GM18909 (cell line): ENCODE measurements at regions not wholly inside any gene's neighbourhood (a gene's known extent, or its start where the extent isn't known, plus 50 kb on each side); places are given as distances from the start of the nearest gene placed in this dataset.

Source experiments
- ATAC-seq: cut with Tn5 transposase; IDR thresholded peaks from one replicate; pipeline ENCODE4 v1.9.1; 2021; ENCODE audit warnings: mild to moderate bottlenecking; ENCODE audit not compliant: unreplicated experiment, poor library complexity

DNA sequence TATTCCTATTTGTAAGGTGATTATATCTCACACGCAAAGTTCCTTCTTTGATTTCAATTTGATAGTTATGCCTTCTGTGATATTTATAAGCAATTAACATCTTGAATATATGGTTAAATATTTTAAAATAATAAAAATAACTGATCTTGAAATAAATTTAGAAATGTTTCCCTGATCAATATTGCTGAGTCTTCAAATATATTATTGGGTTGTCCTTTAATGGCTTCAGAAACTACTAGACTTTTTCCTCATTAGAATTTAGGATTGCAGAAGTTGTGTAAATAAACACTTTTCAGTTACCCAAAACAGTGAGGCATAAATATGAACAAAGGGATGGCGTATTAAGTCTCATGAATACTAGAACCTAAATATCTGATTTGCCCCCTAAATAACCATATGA, 252.3 kb upstream of the PRR20A start:
- ATAC-seq: no peak

- ATAC-seq: no peak
Observed at GRCh38 chr13:56893843-56894242, 246.9 kb upstream of the PRR20A start.

- no peak for ATAC-seq
Observed at GRCh38 chr13:56900549-56901279, 240.0 kb upstream of the PRR20A start.

- ATAC-seq: no peak
Observed at GRCh38 chr13:56902276-56902675, 238.4 kb upstream of the PRR20A start.

DNA sequence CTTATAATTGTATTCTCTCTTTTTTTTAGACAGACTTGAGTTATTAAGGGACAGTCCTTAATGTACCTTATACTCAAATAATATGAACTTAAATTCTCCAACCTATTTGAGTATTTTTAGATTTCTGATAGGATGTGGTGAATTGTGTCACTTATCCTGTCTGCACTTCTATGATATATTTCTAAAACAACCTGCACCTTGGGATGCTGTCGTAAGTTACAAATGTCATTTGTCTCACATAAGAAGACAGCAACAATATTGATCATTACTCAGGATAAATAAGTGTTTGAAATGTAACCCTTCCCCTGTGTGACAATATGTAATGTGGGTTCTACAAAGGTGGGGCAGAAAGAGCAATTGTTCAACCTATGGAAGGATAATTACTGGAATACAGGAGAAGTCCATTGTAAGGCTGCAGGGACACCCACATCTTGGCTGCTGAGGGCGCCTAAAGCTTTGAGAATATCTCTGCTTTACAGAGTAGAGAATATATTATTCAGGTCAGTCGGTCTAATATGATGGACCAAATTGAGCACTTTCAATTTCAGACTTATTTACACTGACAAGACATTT, 236.9 kb upstream of the PRR20A start:
- ATAC-seq: no peak

GRCh38 chr13:56906909-56907308, 233.8 kb upstream of the PRR20A start:
- ATAC-seq: no peak

- no peak for ATAC-seq
Observed at GRCh38 chr13:56907766-56908165, 233.0 kb upstream of the PRR20A start.

DNA sequence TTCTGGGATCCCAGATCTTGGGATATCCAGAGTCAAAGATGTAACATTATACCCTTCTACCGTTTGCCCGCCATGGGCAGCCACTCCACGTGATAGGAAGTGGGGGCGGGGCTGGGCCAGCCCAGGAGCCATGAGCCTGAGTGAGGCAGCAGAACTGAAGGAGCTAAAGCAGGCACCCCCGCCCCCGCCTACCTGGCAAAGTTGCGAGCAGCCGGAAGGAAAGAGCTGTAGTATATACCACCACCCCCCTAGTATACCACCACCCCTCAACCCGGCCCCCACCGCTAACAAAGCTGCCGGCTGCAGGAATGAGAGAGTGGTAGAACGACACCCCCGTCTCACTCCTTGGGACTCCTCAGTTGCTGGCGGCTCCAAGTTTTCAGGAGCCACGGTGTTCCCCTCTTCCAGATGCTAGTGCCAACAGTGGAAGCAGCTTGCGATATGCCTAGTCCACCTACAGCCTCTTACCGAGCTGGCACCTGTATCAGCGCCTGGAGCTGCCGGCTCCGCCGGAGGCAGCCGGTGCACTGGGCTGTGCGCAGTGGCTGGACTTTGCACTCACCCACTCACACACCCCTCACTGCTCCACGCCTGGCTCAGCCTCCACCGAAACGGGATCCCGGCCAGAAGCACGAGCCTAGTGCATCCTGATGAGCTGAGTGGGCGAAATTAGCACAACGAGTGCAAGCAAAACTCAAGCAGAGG, 230.7 kb upstream of the PRR20A start:
- ATAC-seq: no peak

- ATAC-seq: no peak
Observed at GRCh38 chr13:56917966-56918365, 222.8 kb upstream of the PRR20A start.

DNA sequence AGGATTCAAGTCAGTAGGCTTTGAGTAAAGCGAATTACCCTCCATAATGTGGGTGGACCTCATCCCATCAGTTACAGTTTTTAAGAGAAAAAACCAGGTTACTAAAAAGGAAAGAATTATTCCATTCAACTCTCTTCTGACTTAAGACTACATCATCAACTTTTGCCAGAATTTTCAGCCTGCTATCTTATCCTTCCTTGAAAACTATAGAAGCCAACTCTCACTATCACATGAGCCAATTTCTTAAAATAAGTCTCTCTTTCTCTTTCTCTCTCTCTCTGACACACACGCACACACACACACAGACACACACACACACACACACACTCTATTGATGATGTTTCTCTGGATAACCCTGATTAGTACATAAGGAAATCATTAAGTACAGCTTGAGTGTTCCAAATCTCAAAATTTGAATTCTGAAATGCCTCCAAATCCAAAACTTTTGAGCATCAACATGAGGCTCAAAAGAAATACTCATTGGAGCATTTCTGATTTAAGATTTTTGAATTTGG, 217.0 kb upstream of the PRR20A start:
- no peak for ATAC-seq

GRCh38 chr13:56924401-56924800, 216.3 kb upstream of the PRR20A start:
- no peak for ATAC-seq

- no peak for ATAC-seq
Observed at GRCh38 chr13:56932104-56932503, 208.6 kb upstream of the PRR20A start.

GRCh38 chr13:56953965-56954364, 186.8 kb upstream of the PRR20A start:
- no peak for ATAC-seq

GRCh38 chr13:56975647-56976046, 165.1 kb upstream of the PRR20A start:
- ATAC-seq: no peak

- ATAC-seq: no peak
Observed at GRCh38 chr13:56980856-56981255, 159.9 kb upstream of the PRR20A start.

DNA sequence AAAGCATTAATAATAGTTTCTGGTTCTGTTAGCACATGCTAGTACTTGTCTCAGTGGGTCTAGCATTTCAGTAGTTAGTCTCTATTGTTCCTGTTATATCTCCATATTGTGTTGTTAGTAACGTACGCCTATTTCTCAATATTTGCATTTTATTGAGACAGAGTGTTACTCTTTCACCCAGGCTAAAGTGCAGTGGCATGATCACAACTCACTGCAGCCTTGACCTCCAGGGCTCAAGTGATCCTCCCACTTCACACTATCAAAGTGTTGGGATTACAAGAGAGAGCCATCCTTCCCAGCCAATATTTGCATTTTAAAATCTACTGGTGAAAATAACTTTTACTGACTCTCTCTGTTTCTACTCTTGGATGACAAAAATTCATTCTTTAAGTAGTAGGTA, 154.6 kb upstream of the PRR20A start:
- no peak for ATAC-seq

- ATAC-seq: no peak
Observed at GRCh38 chr13:56988543-56988942, 152.2 kb upstream of the PRR20A start.

GRCh38 chr13:57003682-57004081, 137.0 kb upstream of the PRR20A start:
- ATAC-seq: no peak

- no peak for ATAC-seq
Observed at GRCh38 chr13:57017357-57017756, 123.4 kb upstream of the PRR20A start.

- ATAC-seq: no peak
Observed at GRCh38 chr13:57018915-57019314, 121.8 kb upstream of the PRR20A start.

DNA sequence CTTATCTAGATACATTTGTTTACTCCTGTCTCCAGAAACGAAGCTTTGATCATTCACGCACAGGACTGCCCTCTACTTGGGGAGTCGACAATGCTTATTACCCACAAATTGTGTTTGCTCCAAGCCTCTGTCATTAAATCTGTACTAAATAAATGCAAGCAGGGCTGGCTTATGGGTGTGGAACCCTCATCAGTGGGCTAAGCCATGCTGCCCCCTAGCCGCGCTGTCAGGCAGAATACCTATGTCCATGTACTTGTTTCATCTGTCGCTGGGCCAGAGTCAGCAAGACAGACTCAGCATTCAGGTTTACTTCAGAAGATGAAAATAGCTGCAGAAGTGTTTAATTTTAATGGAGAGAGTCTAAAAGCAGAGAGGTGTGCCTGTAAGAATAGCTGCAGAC, 110.0 kb upstream of the PRR20A start:
- ATAC-seq: no peak
